HG02981 (cell line): ENCODE measurements at regions not wholly inside any gene's neighbourhood (a gene's known extent, or its start where the extent isn't known, plus 50 kb on each side); places are given as distances from the start of the nearest gene placed in this dataset.

Experiments
- ATAC-seq: cut with Tn5 transposase; IDR thresholded peaks from one replicate; pipeline ENCODE4 v1.9.1; 2021; ENCODE audit warnings: mild to moderate bottlenecking, moderate library complexity; ENCODE audit not compliant: unreplicated experiment

- no peak for ATAC-seq
These were observed 70.3 kb upstream of the MAP1B start for GRCh38 chr5:72036951-72037350.

GRCh38 chr5:72040513-72040912, 66.8 kb upstream of the MAP1B start:
- no peak for ATAC-seq

- ATAC-seq, result no peak
These were observed 65.6 kb upstream of the MAP1B start for GRCh38 chr5:72041654-72042053.

GRCh38 chr5:72042097-72042496, 65.2 kb upstream of the MAP1B start:
- no peak for ATAC-seq

- ATAC-seq, result no peak
These were observed 61.6 kb upstream of the MAP1B start for GRCh38 chr5:72045692-72046091.

GRCh38 chr5:72046106-72046505, 61.2 kb upstream of the MAP1B start:
- no peak for ATAC-seq

GRCh38 chr5:72055636-72056035, 51.6 kb upstream of the MAP1B start:
- no peak for ATAC-seq
